NCI-H526 (cell line): ENCODE measurements at regions not wholly inside any gene's neighbourhood (a gene's known extent, or its start where the extent isn't known, plus 50 kb on each side); places are given as distances from the start of the nearest gene placed in this dataset.
"Not testable (repeated sequence)": the region's sequence is repeated elsewhere in the genome, so short reads cannot be mapped to it uniquely, and the experiment has no call there.

Experiments used
- DNase-seq, 2 experiments: peaks; one replicate each; lab custom pipeline; 2025; lab: John Stamatoyannopoulos, UW

GRCh38 chr4:40681600-40681999 is 51.9 kb upstream of the RBM47 start:
- no peak for DNase-seq

- no peak for DNase-seq
These were observed 52.8 kb upstream of the RBM47 start for GRCh38 chr4:40682290-40683101.

GRCh38 chr4:40683536-40684145 is 54.0 kb upstream of the RBM47 start:
- not testable (repeated sequence) for DNase-seq

DNA sequence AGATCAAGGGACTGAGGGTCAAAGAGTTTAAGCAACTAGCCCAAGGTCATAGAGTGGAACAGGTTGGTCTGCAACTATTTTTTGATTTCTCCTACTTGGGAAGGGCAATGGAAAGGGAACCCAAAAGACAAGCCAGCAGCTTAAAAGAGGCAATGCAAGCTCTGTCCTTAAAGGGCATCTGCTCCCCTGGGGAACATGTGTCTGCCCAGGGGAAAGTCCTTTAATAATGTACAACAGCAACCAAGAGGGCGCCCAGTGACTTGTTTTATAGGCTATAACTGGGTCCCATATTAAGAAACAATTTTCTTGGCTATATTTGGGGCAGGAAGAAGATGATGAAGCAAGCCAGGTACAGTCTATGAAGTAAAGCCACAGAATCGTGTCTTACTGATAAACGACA is 54.7 kb upstream of the RBM47 start:
- no peak for DNase-seq

- DNase-seq = no peak
These were observed 55.6 kb upstream of the RBM47 start for GRCh38 chr4:40685300-40685699.

DNA sequence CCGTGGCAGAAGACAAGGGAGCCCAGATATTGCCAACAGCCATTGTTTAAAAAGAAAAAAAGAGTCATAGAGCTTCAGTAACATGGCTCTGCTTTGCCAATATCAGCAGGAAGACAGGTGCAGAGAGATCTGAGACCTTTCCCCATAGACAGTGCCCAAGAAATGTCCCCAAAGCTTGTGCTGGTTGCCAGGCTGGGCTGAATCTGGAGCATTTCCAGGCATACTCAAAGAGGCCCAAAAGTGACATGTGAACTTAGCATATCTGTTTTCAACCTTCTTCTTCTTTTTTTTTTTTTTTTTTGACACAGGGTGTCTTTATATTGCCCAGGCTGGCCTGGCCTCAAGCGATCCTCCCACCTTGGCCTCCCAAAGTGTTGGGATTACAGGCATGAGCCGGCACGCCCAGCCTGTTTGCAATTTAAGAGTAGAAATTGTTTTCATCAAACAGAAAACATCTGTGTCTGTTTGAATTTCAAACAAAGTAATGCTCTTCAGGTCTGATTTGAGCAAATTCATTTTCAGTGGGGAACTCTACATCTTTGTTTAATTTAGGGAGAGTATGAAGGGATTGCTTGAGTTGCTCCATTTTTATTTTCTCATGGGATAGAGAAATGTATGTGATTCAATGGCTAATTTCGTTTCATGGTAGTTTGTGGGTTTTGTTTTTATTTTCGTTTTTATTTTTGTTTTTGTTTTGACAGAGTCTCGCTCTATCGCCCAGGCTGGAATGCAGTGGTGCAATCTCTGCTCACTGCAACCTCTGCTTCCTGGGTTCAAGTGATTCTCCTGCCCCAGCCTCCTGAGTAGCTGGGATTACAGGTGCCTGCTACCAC is 56.6 kb upstream of the RBM47 start:
- no peak for DNase-seq

DNA sequence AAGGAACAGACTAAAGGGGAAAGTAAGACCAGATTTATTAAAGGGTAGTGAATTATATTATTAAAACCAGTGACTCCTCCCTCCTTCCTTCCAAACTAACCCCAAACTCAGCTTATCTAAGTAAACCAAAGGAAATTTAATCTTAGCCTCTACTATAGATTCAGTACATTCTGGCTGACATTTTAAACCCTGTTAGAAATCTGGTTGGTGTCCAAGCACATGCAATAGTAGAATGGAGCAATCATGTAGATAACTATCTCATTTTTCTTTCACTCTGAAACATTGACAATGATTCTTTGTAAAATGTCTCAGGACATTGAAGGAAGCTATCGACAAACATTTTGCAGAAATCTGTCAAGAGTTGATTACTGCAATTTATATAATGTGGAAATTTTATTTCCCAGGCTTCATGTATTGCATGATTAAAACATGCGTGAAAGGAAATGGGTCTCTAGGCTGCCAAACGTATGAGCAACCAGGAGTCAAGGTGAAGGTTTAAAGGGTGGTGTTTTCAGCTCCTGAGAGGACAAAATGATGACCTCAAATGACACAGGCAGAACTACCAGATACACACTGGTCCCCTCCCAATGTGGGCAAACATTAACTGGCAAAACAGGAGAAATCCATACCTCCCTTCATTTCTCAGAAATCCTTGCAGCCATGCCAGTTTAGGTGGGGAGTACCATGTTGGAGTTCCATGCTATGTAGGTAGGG is 58.2 kb upstream of the RBM47 start:
- no peak for DNase-seq

DNA sequence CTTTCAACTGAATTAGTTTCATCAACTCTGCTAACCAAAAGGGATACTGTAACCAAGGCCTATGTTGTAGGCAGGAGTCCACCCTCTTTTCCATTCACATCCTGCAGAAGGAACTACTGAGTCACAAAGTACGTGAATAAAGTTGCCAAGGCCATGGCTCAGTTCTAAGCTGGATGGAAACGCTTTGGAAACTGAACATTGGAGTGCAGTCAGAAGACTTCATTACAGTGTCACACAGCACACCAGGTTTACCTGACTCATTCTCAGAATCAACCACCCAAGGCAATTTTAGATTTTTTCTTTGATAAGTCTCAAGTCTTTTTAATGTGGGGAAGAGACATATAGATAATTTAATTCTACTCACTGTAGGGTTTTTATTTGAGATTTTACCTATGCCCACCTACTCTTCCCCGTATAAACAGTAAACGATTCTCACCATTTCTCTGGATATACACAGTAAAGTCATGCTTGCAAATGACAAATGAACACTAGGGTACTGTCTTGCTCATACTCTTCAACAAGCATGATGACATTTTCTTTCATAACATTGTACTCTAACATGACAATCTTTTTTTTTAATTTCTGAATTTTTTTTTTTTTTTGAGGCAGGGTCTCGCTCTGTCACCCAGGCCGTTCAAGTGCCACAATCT is 58.9 kb upstream of the RBM47 start:
- no peak for DNase-seq

DNA sequence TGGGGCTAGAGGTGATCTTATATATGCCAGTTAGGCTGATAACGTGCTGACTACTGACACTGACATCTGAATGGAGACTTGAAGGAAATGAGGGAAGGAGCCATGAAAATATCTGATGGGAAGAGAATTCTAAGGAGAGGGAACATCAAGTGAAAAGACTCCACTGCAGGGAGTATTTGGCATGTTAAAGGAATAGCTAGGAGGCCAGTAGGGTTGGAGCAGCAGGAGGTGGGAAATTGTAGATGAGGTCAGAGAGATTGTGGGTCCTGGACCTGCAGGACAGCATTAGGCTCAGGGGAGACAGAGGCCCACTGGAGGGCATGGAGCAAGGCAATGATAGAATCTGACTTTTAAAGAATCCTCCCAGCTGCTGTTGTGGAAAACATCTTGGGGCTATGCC is 55.8 kb upstream of the NSUN7 start:
- no peak for DNase-seq

DNA sequence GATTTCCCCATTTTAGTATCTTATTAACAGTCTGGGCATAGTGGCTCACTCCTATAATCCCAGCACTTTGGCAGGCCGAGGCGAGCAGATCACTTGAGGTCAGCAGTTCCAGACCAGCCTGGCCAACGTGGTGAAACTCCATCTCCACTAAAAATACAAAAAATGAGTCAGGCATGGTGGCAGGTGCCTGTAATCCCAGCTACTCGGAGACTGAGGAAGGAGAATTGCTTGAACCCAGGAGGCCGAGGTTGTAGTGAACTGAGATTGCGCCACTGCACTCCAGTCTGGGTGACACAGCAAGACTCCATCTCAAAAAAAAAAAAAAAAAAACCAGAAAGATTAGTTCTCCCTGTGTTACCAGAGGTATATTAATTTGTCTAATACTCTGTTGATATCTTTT is 52.3 kb upstream of the NSUN7 start:
- not testable (repeated sequence) for DNase-seq

DNA sequence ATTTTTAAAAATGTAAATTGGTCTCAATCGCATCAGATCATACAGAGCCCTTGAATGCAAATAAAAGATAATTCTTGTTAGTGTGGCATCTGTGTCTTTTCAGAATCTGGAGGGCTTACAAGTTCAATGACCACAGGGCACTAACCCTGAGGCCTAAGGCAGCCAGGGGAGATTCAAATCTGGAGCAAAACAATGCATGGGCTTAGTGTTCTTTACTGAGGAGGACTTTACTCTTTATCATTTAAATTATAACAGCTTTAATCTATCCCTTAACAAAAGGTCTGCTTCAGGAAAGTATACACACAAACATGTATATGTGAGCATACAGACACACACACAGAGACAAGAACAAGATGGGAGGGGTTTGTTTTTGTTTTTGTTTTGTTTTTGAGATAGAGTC is 51.0 kb upstream of the NSUN7 start:
- DNase-seq = peak in 1 of 2 experiments; percentile 24

DNA sequence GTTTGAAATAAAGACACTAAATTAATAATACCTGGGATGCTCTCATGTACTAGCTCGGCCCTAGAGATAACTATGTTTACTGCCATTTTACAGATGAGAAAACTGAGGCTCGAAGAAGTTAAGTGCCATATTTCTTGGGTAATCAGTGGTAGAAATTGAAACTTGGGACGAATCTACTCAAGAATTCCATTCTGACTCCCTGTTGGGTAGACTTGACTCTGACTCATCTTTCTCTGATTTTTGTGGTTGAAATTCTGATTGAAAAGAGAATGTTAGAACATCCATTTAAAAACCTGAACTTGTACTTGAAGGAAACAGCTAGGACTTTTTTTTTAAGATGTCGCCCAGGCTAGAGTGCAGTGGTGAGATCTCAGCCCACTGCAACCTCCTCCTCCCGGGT is 50.1 kb upstream of the NSUN7 start:
- DNase-seq = no peak
